ENCODE measurements at regions not wholly inside any gene's neighbourhood (a gene's known extent, or its start where the extent isn't known, plus 50 kb on each side); places are given as distances from the start of the nearest gene placed in this dataset.

DNA sequence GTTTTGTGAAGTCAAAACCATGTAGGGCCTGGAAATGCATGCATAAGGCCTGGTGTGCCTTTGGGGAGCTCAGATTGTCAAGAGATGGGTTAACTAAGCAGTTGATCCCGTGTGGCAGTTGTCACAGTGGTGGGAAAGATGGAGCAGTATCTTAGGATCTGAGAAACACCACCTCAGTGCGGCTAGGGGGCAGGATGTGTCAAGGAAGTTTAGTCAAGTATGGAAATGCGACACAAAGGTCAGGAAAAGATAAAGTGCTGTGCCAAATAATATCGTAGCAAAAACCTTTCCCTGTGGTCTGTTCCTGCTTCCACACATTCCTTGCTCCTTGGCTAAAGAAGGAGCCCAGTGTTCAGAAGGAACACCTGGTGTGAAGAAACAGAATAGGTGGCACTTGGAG, 396.4 kb downstream of the EDEM1 start:
- TF ChIP-seq, protein P1, sequence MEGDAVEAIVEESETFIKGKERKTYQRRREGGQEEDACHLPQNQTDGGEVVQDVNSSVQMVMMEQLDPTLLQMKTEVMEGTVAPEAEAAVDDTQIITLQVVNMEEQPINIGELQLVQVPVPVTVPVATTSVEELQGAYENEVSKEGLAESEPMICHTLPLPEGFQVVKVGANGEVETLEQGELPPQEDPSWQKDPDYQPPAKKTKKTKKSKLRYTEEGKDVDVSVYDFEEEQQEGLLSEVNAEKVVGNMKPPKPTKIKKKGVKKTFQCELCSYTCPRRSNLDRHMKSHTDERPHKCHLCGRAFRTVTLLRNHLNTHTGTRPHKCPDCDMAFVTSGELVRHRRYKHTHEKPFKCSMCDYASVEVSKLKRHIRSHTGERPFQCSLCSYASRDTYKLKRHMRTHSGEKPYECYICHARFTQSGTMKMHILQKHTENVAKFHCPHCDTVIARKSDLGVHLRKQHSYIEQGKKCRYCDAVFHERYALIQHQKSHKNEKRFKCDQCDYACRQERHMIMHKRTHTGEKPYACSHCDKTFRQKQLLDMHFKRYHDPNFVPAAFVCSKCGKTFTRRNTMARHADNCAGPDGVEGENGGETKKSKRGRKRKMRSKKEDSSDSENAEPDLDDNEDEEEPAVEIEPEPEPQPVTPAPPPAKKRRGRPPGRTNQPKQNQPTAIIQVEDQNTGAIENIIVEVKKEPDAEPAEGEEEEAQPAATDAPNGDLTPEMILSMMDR (IDR thresholded peaks at IDR 0.05; ENCODE audit: low read length) = no peak
- TF ChIP-seq EZH2phosphoT487 (IDR thresholded peaks at IDR 0.05; ENCODE audit: low read length) = no peak
- TF ChIP-seq EZH2 (optimal IDR thresholded peaks at IDR 0.05; ENCODE audit: low read depth, low read length) = no peak
